K562 (cell line): ENCODE measurements at regions not wholly inside any gene's neighbourhood (a gene's known extent, or its start where the extent isn't known, plus 50 kb on each side); places are given as distances from the start of the nearest gene placed in this dataset.
A peak's percentile ranks its signal among the peaks of the same experiment; 100 is the strongest.

Source experiments
- ATAC-seq: fragments of 200-7000 bp; cut with Tn5 transposase; 3 replicates; pipeline ENCODE4 v1.9.1; 2020; ENCODE audit warnings: moderate library complexity
- BruUV-seq: library from RNA; stranded (reverse); fragments of 400-500 nt; replicated peaks from 2 replicates; lab custom pipeline; 2021; lab: Mats Ljungman, UMichigan
- CTCF ChIA-PET: fragments of 300-600 bp; formaldehyde crosslinking; extraction: SDS; loops from one replicate; lab custom pipeline; 2021; ENCODE audit warnings: low intra/inter-chr PET ratio; lab: Yijun Ruan, JAX
- POLR2A ChIA-PET: fragments of 300-600, 350-650 bp; sonication (Branson Sonifier 250); formaldehyde crosslinking; extraction: SDS; loops from one replicate; lab custom pipeline; 2021; ENCODE audit warnings: antibody characterized with exemption, inconsistent platforms; lab: Yijun Ruan, JAX
- DNase-seq, 4 experiments: peaks; one replicate each; pipeline versions ENCODE4 v3.0.0 to v3.0.0-alpha.2; 2011 to 2018; ENCODE audit warnings: low spot score in 3 of 4, mixed read lengths in 3 of 4; ENCODE audit errors: extremely low read depth in 1 of 4
- FAIRE-seq: peaks from 2 replicates; lab custom pipeline; 2011; peaks lifted over from hg19 to GRCh38; lab: Jason Lieb, UNC
- H2AFZ ChIP-seq: 2 replicates; pipeline ENCODE4 v1.6.0; 2011; ENCODE audit warnings: low read depth, low read length, control low read depth, inconsistent platforms
- H3K27ac ChIP-seq: fragments of 200-600 bp; 3 replicates; pipeline ENCODE4 v1.8.0; 2011; ENCODE audit warnings: low read depth, mild to moderate bottlenecking, control low read depth, inconsistent platforms, low read length, moderate library complexity, mixed read lengths; ENCODE audit errors: extremely low read depth
- H3K27me3 ChIP-seq, 2 experiments: fragments of 300-600 bp in 1 of 2; 2 replicates in 1 of 2; 3 replicates in 1 of 2; pipeline versions ENCODE4 v1.6.0 to v1.8.0; 2011; ENCODE audit warnings: inconsistent platforms in 2 of 2, low read length in 2 of 2, mild to moderate bottlenecking in 1 of 2, mixed read lengths in 1 of 2, moderate library complexity in 1 of 2; ENCODE audit not compliant: control insufficient read depth in 2 of 2, insufficient read depth in 2 of 2
- H3K36me3 ChIP-seq: fragments of 300-600 bp; 3 replicates; pipeline ENCODE4 v1.8.0; 2011; ENCODE audit warnings: mild to moderate bottlenecking, low read length, inconsistent platforms; ENCODE audit not compliant: control insufficient read depth, insufficient read depth
- H3K4me1 ChIP-seq, 2 experiments: fragments of 200-600 bp in 1 of 2; replicated peaks in 1 of 2; 2 replicates in 1 of 2; 3 replicates in 1 of 2; pipeline versions ENCODE4 v1.5.1 to v1.8.0; 2011; ENCODE audit warnings: inconsistent platforms in 2 of 2, low read length in 2 of 2, mild to moderate bottlenecking in 1 of 2, mixed read lengths in 1 of 2, moderate library complexity in 1 of 2; ENCODE audit not compliant: control insufficient read depth in 2 of 2, insufficient read depth in 2 of 2
- H3K4me2 ChIP-seq: 2 replicates; pipeline ENCODE4 v1.6.1; 2011; ENCODE audit warnings: low read length, control low read depth, inconsistent platforms, mixed read lengths; ENCODE audit not compliant: insufficient read depth
- H3K4me3 ChIP-seq: fragments of 200-600 bp; sonication (generic), shearing (Covaris generic); 2 replicates; pipeline ENCODE4 v1.5.1; 2016; ENCODE audit warnings: control low read depth, inconsistent platforms
- H3K79me2 ChIP-seq: fragments of 200-600 bp; 3 replicates; pipeline ENCODE4 v1.8.0; 2011; ENCODE audit warnings: low read length, inconsistent platforms; ENCODE audit not compliant: control insufficient read depth, insufficient read depth
- H3K9ac ChIP-seq, 2 experiments: 2 replicates each; pipeline versions ENCODE4 v1.6.0 to v1.6.1; 2011; ENCODE audit warnings: low read depth in 2 of 2, low read length in 2 of 2, control low read depth in 1 of 2, inconsistent platforms in 1 of 2, mild to moderate bottlenecking in 1 of 2, mixed read lengths in 1 of 2; ENCODE audit not compliant: insufficient read depth in 1 of 2
- H3K9me1 ChIP-seq: one replicate; pipeline ENCODE4 v1.6.0; 2011; ENCODE audit warnings: inconsistent platforms, mild to moderate bottlenecking, low read length, moderate library complexity; ENCODE audit not compliant: control insufficient read depth, insufficient read depth
- H3K9me3 ChIP-seq: replicated peaks from 2 replicates; pipeline ENCODE4 v1.5.1; 2011; ENCODE audit warnings: low read depth, low read length, inconsistent platforms; ENCODE audit not compliant: control insufficient read depth, insufficient read depth
- H4K20me1 ChIP-seq: replicated peaks from 2 replicates; pipeline ENCODE4 v1.6.1; 2011; ENCODE audit warnings: low read length, inconsistent platforms, mixed read lengths; ENCODE audit not compliant: control insufficient read depth, insufficient read depth
- CCNT2 ChIP-seq: IDR thresholded peaks from 2 replicates; pipeline ENCODE4 v1.6.1; 2011; ENCODE audit warnings: borderline replicate concordance, low read depth, mild to moderate bottlenecking, moderate library complexity, mixed read lengths, low read length; ENCODE audit not compliant: insufficient read length; ENCODE audit errors: extremely low read depth
- NFIC ChIP-seq: fragments of 450-650 bp; IDR thresholded peaks from 2 replicates; pipeline ENCODE4 v1.6.1; 2017; ENCODE audit warnings: mild to moderate bottlenecking, inconsistent platforms
- NFIX ChIP-seq: fragments of 250-450 bp; sonication (Bioruptor Pico); IDR thresholded peaks from 2 replicates; pipeline ENCODE4 v1.4.0; 2020; ENCODE audit warnings: low read depth, mild to moderate bottlenecking, moderate library complexity
- SIN3A ChIP-seq, 2 experiments: fragments of 150-350 bp in 1 of 2; IDR thresholded peaks; 2 replicates each; pipeline ENCODE4 v1.6.1; 2011 to 2016; ENCODE audit warnings: borderline replicate concordance in 2 of 2, low read depth in 2 of 2, low read length in 2 of 2, mild to moderate bottlenecking in 2 of 2, moderate library complexity in 2 of 2; ENCODE audit not compliant: control insufficient read depth in 1 of 2
- WGBS: fragments of 100-300 bp; shearing (Covaris generic); methylation state at CpG from one replicate; pipeline ENCODE4 v1.1.6; 2016; ENCODE audit warnings: low coverage, mixed read lengths; ENCODE audit not compliant: insufficient coverage; ENCODE audit errors: missing lambda C conversion rate; 5-methylcytosine and 5-hydroxymethylcytosine counted together
- in situ Hi-C: fragments of 300-500 bp; cut with MboI; formaldehyde crosslinking; loops from 4 replicates; pipeline ENCODE4 v1.15.0; 2018; ENCODE audit warnings: inconsistent platforms, mixed read lengths
- intact Hi-C: fragments of 100-400 bp; cut with micrococcal nuclease; formaldehyde crosslinking; loops from 2 replicates; pipeline ENCODE4 v1.14.2; 2022
- TF ChIP-seq, protein P1 (sequence below): sonication (generic); formaldehyde crosslinking; IDR thresholded peaks from 2 replicates; pipeline ENCODE4 v1.8.0; 2022; ENCODE audit warnings: mild to moderate bottlenecking, missing genetic modification reagents

DNA sequence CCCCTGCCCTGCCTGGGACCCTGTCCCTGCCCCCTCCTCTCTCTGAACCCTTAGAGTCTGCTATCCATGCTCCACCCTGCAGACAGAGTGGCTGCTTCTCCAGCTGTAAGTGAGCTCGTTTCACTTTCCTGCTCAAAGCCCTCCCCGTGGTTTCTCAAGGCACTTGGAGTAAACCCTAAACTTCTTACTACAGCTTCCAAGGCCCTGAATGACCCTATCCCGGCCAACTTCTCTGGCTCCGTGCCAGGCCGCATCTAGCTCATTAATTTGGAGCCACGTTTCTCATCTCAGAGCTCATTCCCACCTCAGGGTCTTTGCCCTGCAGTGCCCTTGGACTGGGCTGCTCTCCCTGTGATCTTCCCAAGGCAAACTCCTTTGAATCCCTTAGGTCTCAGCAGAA, 235.1 kb upstream of the RUNX1 start:
- no peak overlapping the region for H2AFZ ChIP-seq
- CTCF ChIA-PET = no interaction called here
- H4K20me1 ChIP-seq = no peaks in the 10 kb centered on the region
- H3K9me3 ChIP-seq = peaks cover 7% of the 10 kb centered on the region
- 23% methylated on average over 6 of the region's 6 CpGs for WGBS
- peaks cover 6 to 7% of the 10 kb centered on the region in 2 experiments; a peak in 4 of 5 replicates for H3K4me1 ChIP-seq
- H3K79me2 ChIP-seq = no peaks in the 10 kb centered on the region
- no peak overlapping the region for H3K4me2 ChIP-seq
- BruUV-seq = no TSS peak
- in situ Hi-C loops = no loop called here
- no peaks in the 10 kb centered on the region for H3K9me1 ChIP-seq
- POLR2A ChIA-PET = no interaction called here
- DNase-seq = no peak
- no peak overlapping the region; a peak in 1 of 4 replicates for H3K9ac ChIP-seq
- H3K27me3 ChIP-seq = no peaks in the 10 kb centered on the region
- no peak overlapping the region for H3K4me3 ChIP-seq
- no peak for FAIRE-seq
- no peak for ATAC-seq
- no peaks in the 10 kb centered on the region for H3K36me3 ChIP-seq
- TF ChIP-seq NFIX (CRISPR knock-in tag) (peak; percentile 43; the same call in 1 of the 2 replicates), SIN3A (IDR thresholded peaks at IDR 0.05; ENCODE audit: borderline replicate concordance in 2 of 2, control insufficient read depth in 1 of 2, low read depth in 2 of 2, low read length in 2 of 2) (no peak), CCNT2 (no peak), NFIC (peak; percentile 91)
- TF ChIP-seq, protein P1, sequence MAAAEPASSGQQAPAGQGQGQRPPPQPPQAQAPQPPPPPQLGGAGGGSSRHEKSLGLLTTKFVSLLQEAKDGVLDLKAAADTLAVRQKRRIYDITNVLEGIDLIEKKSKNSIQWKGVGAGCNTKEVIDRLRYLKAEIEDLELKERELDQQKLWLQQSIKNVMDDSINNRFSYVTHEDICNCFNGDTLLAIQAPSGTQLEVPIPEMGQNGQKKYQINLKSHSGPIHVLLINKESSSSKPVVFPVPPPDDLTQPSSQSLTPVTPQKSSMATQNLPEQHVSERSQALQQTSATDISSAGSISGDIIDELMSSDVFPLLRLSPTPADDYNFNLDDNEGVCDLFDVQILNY (CRISPR knock-in tag) = no peak
- H3K27ac ChIP-seq = no peak overlapping the region
- intact Hi-C loops = no loop called here
